PFSK-1 (cell line): ENCODE measurements at regions not wholly inside any gene's neighbourhood (a gene's known extent, or its start where the extent isn't known, plus 50 kb on each side); places are given as distances from the start of the nearest gene placed in this dataset.

Experiments used
- FOXP2 ChIP-seq: optimal IDR thresholded peaks from 2 replicates; pipeline ENCODE3; 2011; ENCODE audit warnings: borderline replicate concordance, control low read depth, inconsistent platforms; ENCODE audit not compliant: insufficient read depth; ENCODE audit errors: extremely low read length, extremely low read depth
- POLR2AphosphoS5 ChIP-seq: IDR thresholded peaks from 2 replicates; pipeline ENCODE4 v1.6.1; 2012; ENCODE audit warnings: low read depth, mild to moderate bottlenecking, control low read depth, low read length, moderate library complexity
- REST ChIP-seq, 2 experiments: IDR thresholded peaks; 2 replicates each; pipeline versions ENCODE4 v1.6.1 to v1.8.0; 2011 to 2012; ENCODE audit warnings: low read depth in 2 of 2, low read length in 2 of 2, control low read depth in 1 of 2, inconsistent platforms in 1 of 2, mild to moderate bottlenecking in 1 of 2, moderate library complexity in 1 of 2; ENCODE audit not compliant: insufficient read depth in 1 of 2
- SIN3A ChIP-seq: IDR thresholded peaks from 2 replicates; pipeline ENCODE4 v1.6.1; 2012; ENCODE audit warnings: mild to moderate bottlenecking, low read length, moderate library complexity, borderline replicate concordance; ENCODE audit not compliant: insufficient read depth
- TAF1 ChIP-seq: IDR thresholded peaks from 2 replicates; pipeline ENCODE4 v1.6.1; 2012; ENCODE audit warnings: low read length, control low read depth, borderline replicate concordance; ENCODE audit not compliant: insufficient read depth

- TF ChIP-seq POLR2AphosphoS5 (no peak), SIN3A (no peak), FOXP2 (no peak), TAF1 (no peak), REST (IDR thresholded peaks at IDR 0.05; ENCODE audit: insufficient read depth in 1 of 2, low read depth in 2 of 2, low read length in 2 of 2) (no peak)
Measured at GRCh38 chr10:20726381-20726780, 170.7 kb downstream of the NEBL start.

GRCh38 chr10:20714979-20715378 lies 182.1 kb downstream of the NEBL start:
- no peak for TF ChIP-seq FOXP2
- no peak for TF ChIP-seq TAF1
- TF ChIP-seq SIN3A: no peak

GRCh38 chr10:20714518-20714917 lies 182.6 kb downstream of the NEBL start:
- TF ChIP-seq FOXP2 (no peak), SIN3A (no peak), POLR2AphosphoS5 (no peak)

- TF ChIP-seq REST (IDR thresholded peaks at IDR 0.05; ENCODE audit: insufficient read depth in 1 of 2, low read depth in 2 of 2, low read length in 2 of 2) (no peak), FOXP2 (no peak), TAF1 (no peak), POLR2AphosphoS5 (no peak), SIN3A (no peak)
Measured at GRCh38 chr10:20713420-20713819, 183.7 kb downstream of the NEBL start.

GRCh38 chr10:20712774-20713173 lies 184.3 kb downstream of the NEBL start:
- TF ChIP-seq SIN3A (no peak), FOXP2 (no peak), TAF1 (no peak), REST (IDR thresholded peaks at IDR 0.05; ENCODE audit: insufficient read depth in 1 of 2, low read depth in 2 of 2, low read length in 2 of 2) (no peak), POLR2AphosphoS5 (no peak)

- TF ChIP-seq SIN3A: no peak
Measured at GRCh38 chr10:20709708-20710107, 187.4 kb downstream of the NEBL start.

- TF ChIP-seq POLR2AphosphoS5 (no peak), FOXP2 (no peak), TAF1 (no peak), SIN3A (no peak), REST (IDR thresholded peaks at IDR 0.05; ENCODE audit: insufficient read depth in 1 of 2, low read depth in 2 of 2, low read length in 2 of 2) (no peak)
Measured at GRCh38 chr10:20708305-20708704, 188.8 kb downstream of the NEBL start.
